HepG2 (cell line): ENCODE measurements at regions not wholly inside any gene's neighbourhood (a gene's known extent, or its start where the extent isn't known, plus 50 kb on each side); places are given as distances from the start of the nearest gene placed in this dataset.

Experiments
- ATAC-seq: fragments of 200-7000 bp; cut with Tn5 transposase; 3 replicates; pipeline ENCODE4 v1.9.1; 2020; ENCODE audit warnings: mild to moderate bottlenecking, moderate library complexity
- BruUV-seq: library from RNA; stranded (reverse); fragments of 400-500 nt; replicated peaks from 2 replicates; lab custom pipeline; 2021; lab: Mats Ljungman, UMichigan
- CTCF ChIA-PET: fragments of 300-600 bp; formaldehyde crosslinking; extraction: SDS; loops from one replicate; lab custom pipeline; 2021; ENCODE audit warnings: low total read pairs, inconsistent platforms, low intra/inter-chr PET ratio; lab: Yijun Ruan, JAX
- POLR2A ChIA-PET: fragments of 350-600 bp; sonication (Branson Sonifier 250); formaldehyde crosslinking; loops from one replicate; lab custom pipeline; 2020; ENCODE audit warnings: antibody characterized with exemption, inconsistent platforms; lab: Yijun Ruan, JAX
- DNase-seq: peaks from one replicate; pipeline ENCODE4 v3.0.0-alpha.2; 2015; ENCODE audit warnings: low spot score
- FAIRE-seq: peaks from 3 replicates; lab custom pipeline; 2011; peaks lifted over from hg19 to GRCh38; lab: Jason Lieb, UNC
- H2AFZ ChIP-seq: one replicate; pipeline ENCODE4 v1.6.1; 2011; ENCODE audit warnings: low read length, inconsistent platforms
- H3K27ac ChIP-seq: fragments of 300-600 bp; 3 replicates; pipeline ENCODE4 v1.8.0; 2011; ENCODE audit warnings: mixed run types, mild to moderate bottlenecking, mixed read lengths, low read length, inconsistent platforms; ENCODE audit not compliant: insufficient read depth; ENCODE audit errors: extremely low read length
- H3K27me3 ChIP-seq, 2 experiments: fragments of 200-600 bp in 1 of 2; 2 replicates in 1 of 2; 3 replicates in 1 of 2; pipeline versions ENCODE4 v1.6.0 to v1.8.0; 2011; ENCODE audit warnings: low read length in 2 of 2, mild to moderate bottlenecking in 2 of 2, moderate library complexity in 2 of 2, inconsistent platforms in 1 of 2; ENCODE audit not compliant: insufficient read depth in 2 of 2, control insufficient read depth in 1 of 2
- H3K36me3 ChIP-seq, 2 experiments: fragments of 200-600 bp in 1 of 2; replicated peaks in 1 of 2; 2 replicates in 1 of 2; 3 replicates in 1 of 2; pipeline versions ENCODE4 v1.5.1 to v1.8.0; 2011; ENCODE audit warnings: low read length in 2 of 2, inconsistent platforms in 1 of 2; ENCODE audit not compliant: insufficient read depth in 2 of 2, control insufficient read depth in 1 of 2
- H3K4me1 ChIP-seq: 2 replicates; pipeline ENCODE4 v1.5.1; 2012; ENCODE audit warnings: low read length, inconsistent platforms; ENCODE audit not compliant: insufficient read depth
- H3K4me2 ChIP-seq: 2 replicates; pipeline ENCODE4 v1.6.0; 2011; ENCODE audit warnings: low read depth, low read length, inconsistent platforms
- H3K4me3 ChIP-seq, 3 experiments: fragments of 200-600 bp in 1 of 3; sonication (generic), shearing (Covaris generic) in 1 of 3; replicated peaks in 1 of 3; 2 replicates each; pipeline ENCODE4 v1.5.1; 2011 to 2016; ENCODE audit warnings: low read length in 3 of 3, inconsistent platforms in 2 of 3, low read depth in 2 of 3, mild to moderate bottlenecking in 2 of 3, control low read depth in 1 of 3, mixed read lengths in 1 of 3; ENCODE audit not compliant: insufficient read depth in 1 of 3
- H3K79me2 ChIP-seq: one replicate; pipeline ENCODE4 v1.6.1; 2011; ENCODE audit warnings: low read length, inconsistent platforms; ENCODE audit not compliant: insufficient read depth
- H3K9ac ChIP-seq: 2 replicates; pipeline ENCODE4 v1.6.0; 2011; ENCODE audit warnings: mild to moderate bottlenecking, low read depth, low read length, inconsistent platforms; ENCODE audit not compliant: insufficient read depth
- H3K9me3 ChIP-seq: 2 replicates; pipeline ENCODE4 v1.5.1; 2012; ENCODE audit warnings: mild to moderate bottlenecking, low read length
- H4K20me1 ChIP-seq: 2 replicates; pipeline ENCODE4 v1.6.0; 2011; ENCODE audit warnings: inconsistent platforms, mild to moderate bottlenecking, low read length, moderate library complexity; ENCODE audit not compliant: insufficient read depth
- DNMT1 ChIP-seq: sonication (generic); formaldehyde crosslinking; IDR thresholded peaks from 2 replicates; pipeline ENCODE4 v1.5.1; 2020; ENCODE audit warnings: mild to moderate bottlenecking, missing genetic modification reagents
- ELF1 ChIP-seq: sonication (generic); formaldehyde crosslinking; IDR thresholded peaks from 2 replicates; pipeline ENCODE4 v1.4.0; 2020; ENCODE audit warnings: missing genetic modification reagents
- HHEX ChIP-seq: IDR thresholded peaks from 2 replicates; pipeline ENCODE4 v1.6.1; 2016; ENCODE audit warnings: control low read depth
- JDP2 ChIP-seq: sonication (generic); formaldehyde crosslinking; IDR thresholded peaks from 2 replicates; pipeline ENCODE4 v1.8.1; 2022; ENCODE audit warnings: missing genetic modification reagents, borderline replicate concordance
- MTA1 ChIP-seq: sonication (generic); formaldehyde crosslinking; IDR thresholded peaks from 2 replicates; pipeline ENCODE4 v1.4.0; 2020; ENCODE audit warnings: missing genetic modification reagents, mild to moderate bottlenecking, borderline replicate concordance
- SATB2 ChIP-seq: sonication (generic); formaldehyde crosslinking; IDR thresholded peaks from 2 replicates; pipeline ENCODE4 v1.5.0; 2020; ENCODE audit warnings: missing genetic modification reagents
- SP140L ChIP-seq: sonication (generic); formaldehyde crosslinking; IDR thresholded peaks from 2 replicates; pipeline ENCODE4 v1.4.0; 2020; ENCODE audit warnings: missing genetic modification reagents, borderline replicate concordance
- TEAD3 ChIP-seq: optimal IDR thresholded peaks from 2 replicates; pipeline ENCODE3; 2016; ENCODE audit warnings: borderline replicate concordance
- ZBTB39 ChIP-seq: sonication (generic); formaldehyde crosslinking; IDR thresholded peaks from 2 replicates; pipeline ENCODE4 v1.5.0; 2020; ENCODE audit warnings: missing genetic modification reagents
- ZBTB4 ChIP-seq: sonication (generic); formaldehyde crosslinking; IDR thresholded peaks from 2 replicates; pipeline ENCODE4 v1.4.0; 2020; ENCODE audit warnings: missing genetic modification reagents, mild to moderate bottlenecking, borderline replicate concordance
- ZFP37 ChIP-seq: sonication (generic); formaldehyde crosslinking; IDR thresholded peaks from 2 replicates; pipeline ENCODE4 v1.4.0; 2020; ENCODE audit warnings: missing genetic modification reagents, borderline replicate concordance
- ZMYM3 ChIP-seq: sonication (generic); formaldehyde crosslinking; IDR thresholded peaks from 2 replicates; pipeline ENCODE4 v1.5.1; 2020; ENCODE audit warnings: mild to moderate bottlenecking, missing genetic modification reagents
- ZNF17 ChIP-seq: sonication (generic); formaldehyde crosslinking; IDR thresholded peaks from 2 replicates; pipeline ENCODE4 v1.5.0; 2020; ENCODE audit warnings: mild to moderate bottlenecking, missing genetic modification reagents
- ZNF24 ChIP-seq: fragments of 450-650 bp; IDR thresholded peaks from 2 replicates; pipeline ENCODE4 v1.6.1; 2017; ENCODE audit warnings: antibody characterized with exemption, mild to moderate bottlenecking
- ZNF432 ChIP-seq: sonication (generic); formaldehyde crosslinking; IDR thresholded peaks from 2 replicates; pipeline ENCODE4 v1.5.0; 2020; ENCODE audit warnings: missing genetic modification reagents, mild to moderate bottlenecking, borderline replicate concordance
- ZNF558 ChIP-seq: sonication (generic); formaldehyde crosslinking; IDR thresholded peaks from 2 replicates; pipeline ENCODE4 v1.9.0; 2022; ENCODE audit warnings: mild to moderate bottlenecking, missing genetic modification reagents, borderline replicate concordance
- ZNF746 ChIP-seq: sonication (generic); formaldehyde crosslinking; IDR thresholded peaks from 2 replicates; pipeline ENCODE4 v1.8.0; 2022; ENCODE audit warnings: mild to moderate bottlenecking, missing genetic modification reagents
- ZNF749 ChIP-seq: sonication (generic); formaldehyde crosslinking; IDR thresholded peaks from 2 replicates; pipeline ENCODE4 v1.8.0; 2022; ENCODE audit warnings: mild to moderate bottlenecking, missing genetic modification reagents, moderate library complexity, borderline replicate concordance
- ZXDC ChIP-seq: sonication (generic); formaldehyde crosslinking; IDR thresholded peaks from 2 replicates; pipeline ENCODE4 v1.5.0; 2020; ENCODE audit warnings: mild to moderate bottlenecking, missing genetic modification reagents
- WGBS: methylation state at CpG from one replicate; pipeline ENCODE4 v1.1.6; 2017; ENCODE audit warnings: low lambda C conversion rate; 5-methylcytosine and 5-hydroxymethylcytosine counted together
- in situ Hi-C: cut with HindIII; loops from 2 replicates; pipeline ENCODE4 v1.10.0; 2017; ENCODE audit warnings: low pct_unique_long_range_greater_than_20kb; ENCODE audit not compliant: extremely low pct_ligation_motif_present
- intact Hi-C: fragments of 100-400 bp; cut with micrococcal nuclease; formaldehyde crosslinking; loops from one replicate; pipeline ENCODE4 v1.10.0; 2022; ENCODE audit not compliant: unreplicated experiment

- 0% methylated on average over 1 of the region's 1 CpG for WGBS
- intact Hi-C loops: no loop called here
Measured at GRCh38 chr1:99198393-99198792, 65.9 kb upstream of the PLPPR4 start.

More at GRCh38 chr1:99198393-99198792, 65.9 kb upstream of the PLPPR4 start:
- DNase-seq (no peak), ATAC-seq (no peak), FAIRE-seq (no peak)
- H4K20me1 ChIP-seq: no peaks in the 10 kb centered on the region
- no TSS peak for BruUV-seq
- ChIA-PET CTCF (no interaction called here), POLR2A (no interaction called here)
- H3K27me3 ChIP-seq: no peaks in the 10 kb centered on the region
- TF ChIP-seq ELF1 (CRISPR knock-in tag) (no peak), ZNF17 (CRISPR knock-in tag) (no peak), ZNF749 (CRISPR knock-in tag) (no peak), DNMT1 (CRISPR knock-in tag) (no peak), ZXDC (CRISPR knock-in tag) (no peak), ZNF432 (CRISPR knock-in tag) (no peak), MTA1 (no peak), SP140L (no peak), ZBTB39 (CRISPR knock-in tag) (no peak), ZNF24 (no peak), HHEX (no peak), JDP2 (no peak), ZNF558 (CRISPR knock-in tag) (no peak), ZNF746 (CRISPR knock-in tag) (no peak), ZMYM3 (CRISPR knock-in tag) (no peak), ZFP37 (CRISPR knock-in tag) (no peak), ZBTB4 (no peak), SATB2 (no peak), TEAD3 (no peak)
- in situ Hi-C loops: no loop called here
- H3K9me3 ChIP-seq: no peaks in the 10 kb centered on the region
- no peak overlapping the region for H3K4me3 ChIP-seq
- H3K4me1 ChIP-seq: no peaks in the 10 kb centered on the region
- H3K9ac ChIP-seq: no peak overlapping the region
- no peak overlapping the region for H2AFZ ChIP-seq
- H3K36me3 ChIP-seq: no peaks in the 10 kb centered on the region
- no peak overlapping the region for H3K27ac ChIP-seq
- H3K79me2 ChIP-seq: no peaks in the 10 kb centered on the region
- H3K4me2 ChIP-seq: no peak overlapping the region
